KMS-11 (cell line): ENCODE measurements at regions not wholly inside any gene's neighbourhood (a gene's known extent, or its start where the extent isn't known, plus 50 kb on each side); places are given as distances from the start of the nearest gene placed in this dataset.
"Not testable (repeated sequence)": the region's sequence is repeated elsewhere in the genome, so short reads cannot be mapped to it uniquely, and the experiment has no call there.

ENCODE experiments used
- H2AFZ ChIP-seq: fragments of 200-600 bp; sonication (generic); 2 replicates; pipeline ENCODE4 v1.6.1; 2016; ENCODE audit warnings: antibody characterized with exemption, mixed run types, low read depth
- H3K27ac ChIP-seq: fragments of 200-600 bp; sonication (generic); 2 replicates; pipeline ENCODE4 v1.6.1; 2016; ENCODE audit warnings: mild to moderate bottlenecking, mixed run types
- H3K27me3 ChIP-seq: fragments of 200-600 bp; sonication (generic); 2 replicates; pipeline ENCODE4 v1.6.1; 2017; ENCODE audit warnings: mild to moderate bottlenecking, low read depth, mixed run types, moderate library complexity; ENCODE audit not compliant: insufficient read depth
- H3K36me3 ChIP-seq: fragments of 200-600 bp; sonication (generic); 2 replicates; pipeline ENCODE4 v1.6.1; 2017; ENCODE audit warnings: mild to moderate bottlenecking, mixed run types; ENCODE audit not compliant: insufficient read depth
- H3K4me1 ChIP-seq: fragments of 200-600 bp; sonication (generic); 2 replicates; pipeline ENCODE4 v1.6.1; 2016; ENCODE audit warnings: mild to moderate bottlenecking, low read depth, mixed run types; ENCODE audit not compliant: poor library complexity, severe bottlenecking
- H3K4me2 ChIP-seq: fragments of 200-600 bp; sonication (generic); 2 replicates; pipeline ENCODE4 v1.7.0; 2016; ENCODE audit warnings: mild to moderate bottlenecking, mixed run types
- H3K4me3 ChIP-seq: fragments of 200-600 bp; sonication (generic); IDR thresholded peaks from 2 replicates; pipeline ENCODE4 v1.6.1; 2017; ENCODE audit warnings: low read depth, low read length, mixed read lengths; ENCODE audit not compliant: insufficient read depth
- H3K79me2 ChIP-seq: fragments of 200-600 bp; sonication (generic); 2 replicates; pipeline ENCODE4 v1.6.1; 2016; ENCODE audit warnings: low read depth, mixed run types; ENCODE audit not compliant: insufficient read depth
- H3K9ac ChIP-seq: fragments of 200-600 bp; sonication (generic); 2 replicates; pipeline ENCODE4 v1.6.1; 2016; ENCODE audit warnings: mild to moderate bottlenecking, mixed run types
- H4K20me1 ChIP-seq: fragments of 200-600 bp; sonication (generic); 2 replicates; pipeline ENCODE4 v1.6.1; 2016; ENCODE audit warnings: mild to moderate bottlenecking, mixed run types; ENCODE audit not compliant: insufficient read depth
- TF ChIP-seq, protein P1 (sequence below): fragments of 200-600 bp; sonication (generic); conservative IDR thresholded peaks from 2 replicates; pipeline ENCODE4 v1.6.1; 2017; ENCODE audit warnings: low read depth, mild to moderate bottlenecking, antibody characterized with exemption, low read length, moderate library complexity, mixed read lengths

GRCh38 chr20:57772349-57772964, 62.6 kb upstream of the PMEPA1 start:
- Histone ChIP-seq H3K4me2 (no peak overlapping the region), H3K9ac (no peak overlapping the region), H3K4me1 (no peaks in the 10 kb centered on the region), H3K36me3 (no peaks in the 10 kb centered on the region), H3K27ac (no peak overlapping the region), H3K4me3 (no peak overlapping the region), H3K27me3 (no peaks in the 10 kb centered on the region; the same call in 1 of the 2 replicates), H2AFZ (no peak overlapping the region), H4K20me1 (no peaks in the 10 kb centered on the region), H3K79me2 (no peaks in the 10 kb centered on the region)
- TF ChIP-seq, protein P1, sequence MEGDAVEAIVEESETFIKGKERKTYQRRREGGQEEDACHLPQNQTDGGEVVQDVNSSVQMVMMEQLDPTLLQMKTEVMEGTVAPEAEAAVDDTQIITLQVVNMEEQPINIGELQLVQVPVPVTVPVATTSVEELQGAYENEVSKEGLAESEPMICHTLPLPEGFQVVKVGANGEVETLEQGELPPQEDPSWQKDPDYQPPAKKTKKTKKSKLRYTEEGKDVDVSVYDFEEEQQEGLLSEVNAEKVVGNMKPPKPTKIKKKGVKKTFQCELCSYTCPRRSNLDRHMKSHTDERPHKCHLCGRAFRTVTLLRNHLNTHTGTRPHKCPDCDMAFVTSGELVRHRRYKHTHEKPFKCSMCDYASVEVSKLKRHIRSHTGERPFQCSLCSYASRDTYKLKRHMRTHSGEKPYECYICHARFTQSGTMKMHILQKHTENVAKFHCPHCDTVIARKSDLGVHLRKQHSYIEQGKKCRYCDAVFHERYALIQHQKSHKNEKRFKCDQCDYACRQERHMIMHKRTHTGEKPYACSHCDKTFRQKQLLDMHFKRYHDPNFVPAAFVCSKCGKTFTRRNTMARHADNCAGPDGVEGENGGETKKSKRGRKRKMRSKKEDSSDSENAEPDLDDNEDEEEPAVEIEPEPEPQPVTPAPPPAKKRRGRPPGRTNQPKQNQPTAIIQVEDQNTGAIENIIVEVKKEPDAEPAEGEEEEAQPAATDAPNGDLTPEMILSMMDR = no peak

DNA sequence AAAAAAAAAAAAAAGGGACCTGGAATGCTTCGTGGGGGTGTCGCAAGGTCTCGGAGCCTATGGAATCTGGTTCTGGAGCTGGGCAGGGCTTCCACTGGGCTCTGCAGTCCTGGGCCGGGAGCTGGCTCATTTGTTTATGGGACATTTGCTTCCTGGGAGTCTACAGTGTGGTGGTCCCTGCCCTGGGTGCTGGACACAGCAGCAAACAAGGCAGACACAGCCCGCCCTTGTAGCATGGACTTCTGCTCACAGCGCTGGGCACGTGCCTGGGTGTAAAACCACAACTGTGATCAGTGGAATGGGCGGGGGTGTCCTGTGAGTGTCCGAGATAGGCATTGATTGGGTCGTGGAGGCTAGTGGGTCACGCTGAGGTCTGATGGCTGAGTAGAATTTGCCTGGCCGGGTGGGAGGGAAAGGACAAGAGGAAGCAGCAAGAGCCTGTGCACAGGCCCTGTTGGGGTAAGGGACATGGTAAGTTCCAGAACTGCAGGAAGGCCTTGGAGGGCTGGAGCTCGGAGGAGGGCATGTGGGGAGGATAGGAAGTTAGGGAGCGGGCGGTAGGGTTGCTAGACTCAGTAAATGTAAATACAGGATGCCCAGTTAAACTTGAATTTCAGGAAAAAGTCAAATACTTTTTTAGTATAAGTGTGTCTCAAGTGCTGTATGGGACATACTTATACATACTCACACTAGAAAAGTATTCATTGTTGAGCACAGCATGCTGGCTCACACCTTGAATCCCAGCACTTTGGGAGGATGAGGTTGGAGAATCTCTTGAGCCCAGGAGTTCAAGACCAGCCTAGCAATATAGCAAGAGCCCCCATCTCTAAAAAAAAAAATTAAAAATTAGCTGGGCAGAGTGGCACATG, 61.3 kb upstream of the PMEPA1 start:
- Histone ChIP-seq H2AFZ (no peak overlapping the region), H3K27ac (no peak overlapping the region), H4K20me1 (no peaks in the 10 kb centered on the region), H3K4me2 (no peak overlapping the region), H3K4me1 (no peaks in the 10 kb centered on the region), H3K36me3 (no peaks in the 10 kb centered on the region), H3K79me2 (no peaks in the 10 kb centered on the region), H3K4me3 (no peak overlapping the region), H3K27me3 (no peaks in the 10 kb centered on the region; the same call in 1 of the 2 replicates), H3K9ac (no peak overlapping the region)
- TF ChIP-seq, protein P1 = no peak

- H2AFZ ChIP-seq = not testable (repeated sequence)
Observed at GRCh38 chr20:57770401-57770800, 60.6 kb upstream of the PMEPA1 start.

GRCh38 chr20:57769756-57770155, 59.9 kb upstream of the PMEPA1 start:
- Histone ChIP-seq H3K79me2 (no peaks in the 10 kb centered on the region), H3K4me2 (no peak overlapping the region), H3K27me3 (no peaks in the 10 kb centered on the region), H3K27ac (no peak overlapping the region), H4K20me1 (no peaks in the 10 kb centered on the region), H3K9ac (no peak overlapping the region), H3K4me1 (no peaks in the 10 kb centered on the region), H3K36me3 (no peaks in the 10 kb centered on the region), H2AFZ (no peak overlapping the region), H3K4me3 (no peak overlapping the region)
- TF ChIP-seq, protein P1 = no peak

More at GRCh38 chr20:57770401-57770800, 60.6 kb upstream of the PMEPA1 start:
- H3K27ac ChIP-seq, H3K79me2 ChIP-seq, H3K4me1 ChIP-seq, H3K9ac ChIP-seq, H3K4me2 ChIP-seq, H4K20me1 ChIP-seq, H3K36me3 ChIP-seq, H3K27me3 ChIP-seq, H3K4me3 ChIP-seq: not testable (repeated sequence)

DNA sequence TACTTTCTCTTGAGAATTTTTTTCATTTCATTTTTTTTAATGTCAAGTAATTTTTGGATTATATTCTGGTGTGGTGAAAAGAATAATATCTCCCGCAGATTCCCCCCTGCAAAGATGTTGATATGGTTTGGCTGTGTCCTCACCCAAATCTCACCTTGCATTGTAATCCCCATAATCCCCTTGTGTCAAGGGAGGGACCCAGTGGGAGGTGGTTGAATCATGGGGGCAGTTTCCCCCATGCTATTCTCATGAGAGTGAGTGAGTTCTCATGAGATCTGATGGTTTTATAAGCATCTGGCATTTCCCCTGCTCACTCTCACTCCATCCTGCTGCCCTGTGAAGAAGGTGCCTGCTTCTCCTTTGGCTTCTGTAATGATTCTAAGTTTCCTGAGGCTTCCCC, 58.7 kb upstream of the PMEPA1 start:
- no peaks in the 10 kb centered on the region for H3K27me3 ChIP-seq
- TF ChIP-seq, protein P1 = no peak
- H3K4me1 ChIP-seq = no peaks in the 10 kb centered on the region
- H3K36me3 ChIP-seq = no peaks in the 10 kb centered on the region
- H3K9ac ChIP-seq = no peak overlapping the region
- H2AFZ ChIP-seq = no peak overlapping the region
- no peaks in the 10 kb centered on the region for H3K79me2 ChIP-seq
- no peak overlapping the region for H3K4me2 ChIP-seq
- H4K20me1 ChIP-seq = no peaks in the 10 kb centered on the region
- H3K27ac ChIP-seq = no peak overlapping the region
- H3K4me3 ChIP-seq = no peak overlapping the region
